Kidney epithelial cell (primary cell): ENCODE measurements at regions not wholly inside any gene's neighbourhood (a gene's known extent, or its start where the extent isn't known, plus 50 kb on each side); places are given as distances from the start of the nearest gene placed in this dataset.
A peak's percentile ranks its signal among the peaks of the same experiment; 100 is the strongest.
"Not testable (repeated sequence)": the region's sequence is repeated elsewhere in the genome, so short reads cannot be mapped to it uniquely, and the experiment has no call there.

Source experiments
- DNase-seq: peaks from one replicate; pipeline ENCODE4 v3.0.0-alpha.2; 2010; ENCODE audit warnings: low read depth
- H3K27me3 ChIP-seq: 2 replicates; pipeline ENCODE4 v1.6.0; 2011; ENCODE audit warnings: low read length; ENCODE audit not compliant: control insufficient read depth, insufficient read depth
- H3K36me3 ChIP-seq: 2 replicates; pipeline ENCODE4 v1.5.1; 2011; ENCODE audit warnings: low read length; ENCODE audit not compliant: control insufficient read depth, insufficient read depth
- H3K4me3 ChIP-seq: 2 replicates; pipeline ENCODE4 v1.5.1; 2011; ENCODE audit warnings: low read depth, mild to moderate bottlenecking, control low read depth, low read length
- CTCF ChIP-seq: IDR thresholded peaks from 2 replicates; pipeline ENCODE4 v1.5.1; 2011; ENCODE audit warnings: mild to moderate bottlenecking, moderate library complexity, low read length, control low read depth, inconsistent platforms; ENCODE audit not compliant: insufficient read depth, poor library complexity, severe bottlenecking

- no peak overlapping the region for H3K4me3 ChIP-seq
- DNase-seq: no peak
- no peaks in the 10 kb centered on the region for H3K27me3 ChIP-seq
- no peak for TF ChIP-seq CTCF
- H3K36me3 ChIP-seq: no peaks in the 10 kb centered on the region
Measured at GRCh38 chr11:122195790-122196189, 79.8 kb upstream of the BLID start.

GRCh38 chr11:122193881-122194480 lies 78.0 kb upstream of the BLID start:
- DNase-seq, H3K36me3 ChIP-seq, H3K4me3 ChIP-seq, H3K27me3 ChIP-seq: not testable (repeated sequence)

- no peak for DNase-seq
- Histone ChIP-seq H3K27me3 (no peaks in the 10 kb centered on the region), H3K4me3 (no peak overlapping the region), H3K36me3 (no peaks in the 10 kb centered on the region)
- no peak for TF ChIP-seq CTCF
Measured at GRCh38 chr11:122193457-122193856, 77.4 kb upstream of the BLID start.

- DNase-seq: no peak
- H3K4me3 ChIP-seq: no peak overlapping the region
- no peak for TF ChIP-seq CTCF
- no peaks in the 10 kb centered on the region for H3K27me3 ChIP-seq
- H3K36me3 ChIP-seq: no peaks in the 10 kb centered on the region
Measured at GRCh38 chr11:122192634-122193255, 76.7 kb upstream of the BLID start.

- H3K27me3 ChIP-seq: no peaks in the 10 kb centered on the region
- H3K4me3 ChIP-seq: no peak overlapping the region
- H3K36me3 ChIP-seq: no peaks in the 10 kb centered on the region
- TF ChIP-seq CTCF: no peak
- DNase-seq: no peak
Measured at GRCh38 chr11:122190768-122191167, 74.8 kb upstream of the BLID start.

GRCh38 chr11:122189229-122189628 lies 73.2 kb upstream of the BLID start:
- no peaks in the 10 kb centered on the region for H3K27me3 ChIP-seq
- no peak overlapping the region for H3K4me3 ChIP-seq
- DNase-seq: peak; percentile 89
- H3K36me3 ChIP-seq: no peaks in the 10 kb centered on the region
- TF ChIP-seq CTCF: no peak
